ENCODE measurements at regions not wholly inside any gene's neighbourhood (a gene's known extent, or its start where the extent isn't known, plus 50 kb on each side); places are given as distances from the start of the nearest gene placed in this dataset.

- Histone ChIP-seq H3K27ac (no peak overlapping the region), H3K36me3 (no peaks in the 10 kb centered on the region), H3K4me1 (no peaks in the 10 kb centered on the region), H3K4me3 (no peak overlapping the region), H3K9me3 (peaks cover 0 to 3% of the 10 kb centered on the region in 2 donors), H3K27me3 (no peaks in the 10 kb centered on the region)
- no peak for TF ChIP-seq CTCF (IDR thresholded peaks at IDR 0.05)
- no peak for DNase-seq (ENCODE audit: low spot score in 2 of 2)
- intact Hi-C loops (cut with DNase I), result no loop called here
Measured at GRCh38 chr12:89260841-89261637, 91.3 kb downstream of the DUSP6 start.

GRCh38 chr12:89259821-89260220, 92.5 kb downstream of the DUSP6 start:
- no peaks in the 10 kb centered on the region for H3K36me3 ChIP-seq
- intact Hi-C loops (cut with DNase I), result no loop called here
- H3K4me1 ChIP-seq, result no peaks in the 10 kb centered on the region
- H3K27me3 ChIP-seq, result no peaks in the 10 kb centered on the region
- H3K9me3 ChIP-seq, result peaks cover 0 to 3% of the 10 kb centered on the region in 2 donors
- no peak overlapping the region for H3K4me3 ChIP-seq
- H3K27ac ChIP-seq, result no peak overlapping the region
- no peak for DNase-seq (ENCODE audit: low spot score in 2 of 2)
- TF ChIP-seq CTCF (IDR thresholded peaks at IDR 0.05), result no peak

GRCh38 chr12:89258240-89258969, 93.9 kb downstream of the DUSP6 start:
- intact Hi-C loops (cut with DNase I), result no loop called here
- no peaks in the 10 kb centered on the region for H3K36me3 ChIP-seq

GRCh38 chr12:89257340-89257739, 95.0 kb downstream of the DUSP6 start:
- Histone ChIP-seq H3K9me3 (peaks cover 0 to 3% of the 10 kb centered on the region in 2 donors), H3K27me3 (no peaks in the 10 kb centered on the region), H3K27ac (no peak overlapping the region), H3K4me1 (peaks cover 0 to 2% of the 10 kb centered on the region in 2 donors), H3K4me3 (no peak overlapping the region), H3K36me3 (no peaks in the 10 kb centered on the region)
- DNase-seq (ENCODE audit: low spot score in 2 of 2), result no peak
- TF ChIP-seq CTCF (IDR thresholded peaks at IDR 0.05), result no peak
- intact Hi-C loops (cut with DNase I), result no loop called here

More at GRCh38 chr12:89258240-89258969, 93.9 kb downstream of the DUSP6 start:
- no peak overlapping the region for H3K4me3 ChIP-seq
- peaks cover 0 to 3% of the 10 kb centered on the region in 2 donors for H3K9me3 ChIP-seq
- TF ChIP-seq CTCF (IDR thresholded peaks at IDR 0.05), result no peak
- H3K27ac ChIP-seq, result no peak overlapping the region
- H3K4me1 ChIP-seq, result no peaks in the 10 kb centered on the region
- no peaks in the 10 kb centered on the region for H3K27me3 ChIP-seq
- no peak for DNase-seq (ENCODE audit: low spot score in 2 of 2)

GRCh38 chr12:89256060-89256459, 96.2 kb downstream of the DUSP6 start:
- no peaks in the 10 kb centered on the region for H3K36me3 ChIP-seq
- TF ChIP-seq CTCF (IDR thresholded peaks at IDR 0.05), result no peak
- no peaks in the 10 kb centered on the region for H3K27me3 ChIP-seq
- no peak for DNase-seq (ENCODE audit: low spot score in 2 of 2)
- H3K4me3 ChIP-seq, result no peak overlapping the region
- peaks cover 0 to 3% of the 10 kb centered on the region in 2 donors for H3K9me3 ChIP-seq
- H3K4me1 ChIP-seq, result peaks cover 0 to 7% of the 10 kb centered on the region in 2 donors
- no peak overlapping the region for H3K27ac ChIP-seq
- intact Hi-C loops (cut with DNase I), result no loop called here
